HG02943 (cell line): ENCODE measurements at regions not wholly inside any gene's neighbourhood (a gene's known extent, or its start where the extent isn't known, plus 50 kb on each side); places are given as distances from the start of the nearest gene placed in this dataset.
A peak's percentile ranks its signal among the peaks of the same experiment; 100 is the strongest.
"Not testable (repeated sequence)": the region's sequence is repeated elsewhere in the genome, so short reads cannot be mapped to it uniquely, and the experiment has no call there.

Experiments used
- ATAC-seq: cut with Tn5 transposase; IDR thresholded peaks from one replicate; pipeline ENCODE4 v1.9.1; 2021; ENCODE audit warnings: mild to moderate bottlenecking, low read depth, moderate library complexity; ENCODE audit not compliant: unreplicated experiment

DNA sequence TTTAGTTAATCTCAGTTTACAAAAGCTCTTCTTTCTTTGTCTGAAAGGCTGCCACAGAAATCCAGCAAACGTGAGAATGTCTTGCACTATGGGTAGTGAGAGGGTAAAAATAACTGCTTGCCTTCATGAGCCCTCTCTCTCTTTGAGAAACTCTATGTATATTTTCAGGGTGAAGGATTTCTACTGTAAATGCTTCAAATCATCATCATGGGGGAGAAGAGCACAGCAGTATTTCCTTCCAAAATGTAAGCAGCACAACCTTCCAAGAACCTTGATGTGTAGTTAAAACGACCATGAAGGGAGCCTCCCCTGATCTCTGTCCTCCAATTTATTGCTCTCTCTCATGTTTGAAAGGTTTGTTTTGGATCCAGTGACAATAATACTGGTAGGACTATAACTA is 141.3 kb upstream of the CENPW start:
- ATAC-seq = no peak

DNA sequence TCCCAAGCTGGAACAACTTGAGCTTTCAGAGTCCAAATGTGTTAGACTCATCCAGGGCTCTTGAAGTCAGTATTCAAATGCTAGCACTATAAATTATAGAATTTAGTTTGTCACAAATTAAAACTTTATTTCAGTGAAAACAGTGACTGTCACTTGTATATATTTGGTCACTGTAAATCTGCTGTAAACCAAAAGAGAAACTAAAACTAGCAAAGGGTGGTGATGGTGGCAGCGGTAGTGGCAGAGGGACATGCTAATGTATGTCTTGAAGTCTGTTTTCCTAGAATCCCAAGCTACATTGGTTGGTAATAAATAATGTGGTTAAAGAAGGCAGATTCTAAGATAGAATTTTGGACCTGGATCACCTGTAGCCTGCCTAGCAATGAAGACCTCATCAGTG is 140.4 kb upstream of the CENPW start:
- no peak for ATAC-seq

DNA sequence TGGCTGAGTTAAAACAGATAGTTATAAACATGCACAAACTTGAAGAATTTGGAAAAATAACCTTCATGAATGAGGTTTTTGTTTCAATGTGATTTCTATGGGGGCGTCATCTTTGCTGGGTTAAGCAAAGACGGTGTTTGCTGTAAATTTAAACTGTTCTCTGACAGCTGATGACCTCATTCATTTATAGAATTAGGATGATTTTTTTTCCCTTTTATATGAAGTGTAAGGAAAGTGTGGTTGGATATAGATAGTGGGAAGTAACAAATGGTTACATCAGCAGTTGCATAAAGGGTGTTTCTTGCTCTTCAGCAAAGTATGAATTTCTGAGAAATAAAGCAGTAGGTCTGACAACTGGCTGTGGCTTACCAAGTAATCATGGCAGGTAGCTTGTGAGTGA is 137.2 kb upstream of the CENPW start:
- ATAC-seq = no peak

DNA sequence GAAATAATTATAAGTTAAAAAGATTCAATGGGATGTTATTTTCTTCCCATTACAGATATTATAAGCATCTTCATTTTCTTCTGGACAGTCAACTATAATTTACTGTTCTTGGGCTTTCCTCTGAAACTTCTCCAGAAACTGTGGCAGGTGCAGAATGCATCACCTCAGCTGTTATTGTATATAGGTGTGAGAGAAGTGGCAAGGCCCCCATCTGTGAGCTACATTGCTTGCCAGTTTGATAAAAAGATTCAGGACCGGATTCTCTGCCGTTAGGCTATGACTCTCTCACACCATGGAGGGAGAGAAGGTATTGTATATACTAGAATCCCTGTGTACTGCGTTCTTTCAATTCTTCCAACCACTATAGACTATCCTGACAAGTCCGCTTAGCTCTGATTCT is 135.8 kb upstream of the CENPW start:
- no peak for ATAC-seq

DNA sequence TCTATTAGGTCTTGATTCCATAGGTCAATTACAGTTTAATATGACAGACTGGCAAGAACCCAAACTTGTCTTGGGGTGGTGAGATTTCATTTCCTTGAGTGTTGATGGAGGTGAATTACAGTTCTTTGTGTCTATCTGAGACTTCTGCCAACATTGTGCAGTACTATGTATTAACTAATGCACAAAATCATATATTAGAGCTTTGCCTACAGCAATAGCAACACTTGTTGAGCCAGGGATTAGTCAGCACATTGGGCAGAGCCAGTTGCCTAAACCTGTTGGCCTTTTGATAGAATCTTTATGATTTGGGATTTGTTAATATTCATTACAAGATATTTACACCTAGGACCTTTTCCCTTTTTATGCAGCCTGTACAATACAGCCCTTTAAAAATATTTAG is 135.3 kb upstream of the CENPW start:
- no peak for ATAC-seq

DNA sequence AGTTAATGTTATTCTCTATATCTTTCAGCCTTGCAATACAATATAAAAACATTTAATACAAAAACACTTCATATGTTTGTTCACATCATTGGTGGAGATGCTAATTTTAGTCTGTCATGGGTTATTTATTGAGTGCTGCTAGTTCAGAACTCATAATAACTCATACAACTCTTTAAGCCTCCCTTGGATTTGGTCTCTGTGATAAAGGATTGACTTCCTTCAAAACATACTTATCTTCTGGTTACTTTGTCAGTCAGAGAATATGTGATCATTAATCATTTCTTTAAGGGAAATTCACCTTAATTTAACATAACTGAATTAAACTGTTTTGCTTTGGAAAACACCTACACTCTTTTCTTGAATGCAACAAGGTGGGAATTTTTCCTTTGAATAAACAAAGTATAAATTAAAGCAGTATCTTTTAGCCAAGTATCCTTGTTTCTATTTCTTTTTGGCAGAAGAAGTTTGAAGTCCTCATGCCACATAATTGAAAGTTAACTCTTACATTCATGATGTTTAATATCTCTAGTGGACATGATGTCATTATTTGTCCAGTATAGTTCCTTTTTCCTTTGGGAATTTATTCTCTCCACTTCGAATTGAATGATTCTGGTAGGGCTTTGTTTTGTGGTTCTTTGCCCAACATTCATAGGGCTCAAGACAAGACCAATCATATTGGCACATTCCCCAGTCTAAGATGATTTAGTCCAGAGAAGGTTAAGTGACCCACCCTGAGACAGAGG is 133.2 kb upstream of the CENPW start:
- no peak for ATAC-seq

DNA sequence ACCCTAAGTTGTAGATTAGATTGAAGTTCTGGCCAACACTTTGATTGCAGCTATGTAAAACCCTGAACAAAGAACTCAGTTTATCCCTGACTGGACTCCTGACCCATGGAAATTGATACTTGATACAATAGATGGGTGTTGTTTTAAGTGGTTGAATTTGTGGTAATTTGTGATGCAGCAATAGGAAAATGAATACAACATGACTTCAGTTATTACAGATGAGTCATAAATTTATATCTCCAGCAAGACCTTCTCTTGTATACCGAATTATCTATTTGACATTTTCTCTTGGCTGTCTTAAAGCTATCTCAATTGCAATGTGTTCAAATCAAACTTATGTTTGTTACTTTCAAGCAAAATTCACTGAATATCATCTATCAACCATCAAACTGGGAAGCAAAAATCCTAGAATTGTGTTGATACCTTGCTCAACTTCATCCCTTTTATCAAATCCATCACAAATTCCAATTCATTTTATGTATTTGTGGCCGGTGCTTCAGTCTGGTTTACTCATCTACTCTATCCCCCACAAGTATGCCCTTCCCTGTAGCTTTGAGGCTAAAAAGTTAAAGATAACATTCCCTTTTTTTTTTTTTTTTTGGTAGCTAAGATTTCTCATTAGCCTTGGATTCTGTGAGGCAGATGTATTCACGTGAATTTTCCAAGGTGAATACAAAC is 129.4 kb upstream of the CENPW start:
- ATAC-seq = no peak

DNA sequence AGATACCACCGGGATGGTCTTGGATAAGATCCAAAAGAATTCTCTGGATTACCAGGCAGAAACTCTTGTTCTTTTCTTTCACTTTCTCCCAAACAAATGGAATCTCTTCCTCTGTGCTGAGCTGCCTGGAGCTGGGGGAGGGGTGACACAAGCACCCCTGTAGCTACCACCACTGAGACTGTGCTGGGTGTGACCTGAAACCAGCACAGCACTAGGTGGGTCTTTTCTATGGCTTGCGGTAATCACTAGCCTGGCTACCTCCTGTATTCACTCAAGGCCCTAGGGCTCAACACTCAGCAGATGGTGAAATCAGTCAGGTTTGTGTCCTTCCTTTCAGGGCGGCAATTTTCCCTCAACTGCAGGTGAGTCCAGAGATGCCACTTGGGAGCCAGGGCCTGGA is 122.4 kb upstream of the CENPW start:
- ATAC-seq = no peak

DNA sequence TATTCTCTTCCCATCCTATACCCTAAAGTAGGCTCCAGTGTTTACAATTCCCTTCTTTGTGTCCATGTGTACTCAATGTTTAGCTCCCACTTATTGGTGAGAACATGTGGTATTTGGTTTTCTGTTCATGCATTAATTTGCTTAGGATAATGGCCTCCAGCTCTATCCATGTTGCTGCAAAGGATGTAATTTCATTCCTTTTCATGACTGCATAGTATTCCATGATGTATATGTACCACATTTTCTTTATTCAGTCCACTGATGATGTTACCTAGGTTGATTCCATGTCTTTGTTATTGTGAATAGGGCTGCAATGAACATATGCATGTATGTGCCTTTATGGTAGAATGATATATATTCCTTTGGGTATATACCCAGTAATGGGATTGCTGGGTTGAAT is 119.0 kb upstream of the CENPW start:
- ATAC-seq = not testable (repeated sequence)

DNA sequence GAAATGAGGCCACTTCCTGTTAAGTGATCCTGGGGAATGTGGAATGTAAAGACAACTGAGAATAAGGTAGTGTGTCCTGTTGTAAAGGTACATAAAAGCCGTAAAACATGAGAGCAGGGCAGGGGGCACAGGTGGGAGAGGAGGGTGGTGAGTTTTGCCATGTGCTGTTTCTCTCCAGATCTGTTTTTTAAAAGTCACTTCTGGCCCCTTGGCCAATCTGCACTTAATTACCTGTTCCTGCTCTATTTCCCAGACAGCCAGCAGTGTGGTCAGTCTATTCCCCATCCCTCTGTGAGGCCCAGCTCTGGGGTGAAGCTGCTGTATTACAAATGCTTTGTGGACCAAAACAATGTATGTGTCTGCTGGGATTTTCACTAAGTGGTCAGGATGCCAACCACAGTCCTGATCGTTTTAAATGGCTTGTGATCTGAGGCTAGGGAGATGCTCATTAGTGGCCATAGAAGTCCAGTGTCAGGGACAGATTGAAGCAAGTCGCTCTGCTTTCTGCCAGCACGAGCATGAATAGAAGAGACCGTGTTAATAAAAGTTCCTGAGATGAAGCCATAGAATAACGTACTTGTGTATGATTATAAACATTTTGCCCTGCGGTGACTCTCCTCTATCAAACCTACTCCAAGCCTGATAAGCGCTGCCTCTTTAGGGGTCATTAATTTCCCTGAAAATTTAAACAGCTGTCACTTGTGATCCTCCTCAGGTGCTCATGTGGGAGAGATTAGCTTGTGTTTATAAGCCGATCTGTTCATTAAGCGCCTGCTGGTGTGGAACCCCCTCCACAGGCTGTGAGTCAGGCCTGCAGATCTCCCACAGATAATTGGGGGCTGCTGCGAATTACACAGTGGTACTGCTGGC is 111.8 kb upstream of the CENPW start:
- ATAC-seq = no peak

DNA sequence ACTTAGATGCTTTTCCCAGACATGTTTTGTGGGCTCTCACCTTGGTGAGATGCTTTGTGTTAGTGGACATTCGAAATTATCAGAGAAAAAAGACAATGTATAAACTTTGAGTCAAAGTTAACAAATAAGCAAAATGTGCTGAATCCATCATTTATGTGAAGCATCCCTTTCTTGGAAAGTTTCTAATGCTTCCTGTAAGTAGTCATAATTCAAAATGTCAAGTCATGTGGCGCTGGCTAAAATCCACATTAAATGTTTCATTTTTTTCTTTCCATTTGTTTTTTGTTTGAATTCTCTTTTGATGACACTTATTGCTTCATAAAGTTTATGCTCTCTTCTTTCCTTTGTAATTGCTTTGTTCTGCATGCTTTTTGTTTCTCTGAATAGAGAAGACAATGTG is 107.2 kb upstream of the CENPW start:
- ATAC-seq = no peak

DNA sequence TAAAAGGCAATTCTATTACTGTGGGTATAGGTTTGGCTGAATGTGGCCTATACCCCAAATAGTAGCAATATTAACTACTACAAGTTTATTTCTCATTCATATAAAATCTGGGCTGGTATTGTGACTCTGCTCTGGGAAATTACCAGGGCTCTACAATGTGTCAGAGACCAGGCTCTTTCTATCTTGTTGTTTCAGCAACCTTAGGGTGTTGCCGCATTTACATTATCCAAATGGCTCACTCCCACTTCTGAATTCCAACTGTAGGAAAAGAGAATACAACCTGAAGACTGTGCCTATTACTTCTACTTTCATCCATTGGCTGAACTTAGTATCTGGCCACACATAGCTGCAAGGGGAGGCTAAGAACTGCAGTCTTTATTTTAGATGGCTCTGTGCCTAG is 106.7 kb upstream of the CENPW start:
- ATAC-seq = no peak

DNA sequence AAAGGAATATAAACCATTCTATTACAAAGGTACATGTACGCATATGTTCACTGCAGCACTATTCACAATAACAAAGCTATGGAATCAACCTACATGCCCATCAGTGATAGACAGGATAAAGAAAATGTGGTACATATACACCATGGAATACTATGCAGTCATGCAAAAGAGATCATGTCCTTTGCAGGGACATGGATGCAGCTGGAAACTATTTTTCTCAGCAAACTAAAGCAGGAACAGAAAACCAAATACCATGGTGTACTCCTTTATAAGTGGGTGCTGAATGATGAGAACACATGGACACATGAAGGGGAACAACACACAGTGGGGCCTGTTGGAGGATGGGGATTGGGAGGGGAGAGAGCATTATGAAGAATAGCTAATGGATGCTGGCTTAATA is 104.6 kb upstream of the CENPW start:
- ATAC-seq = no peak

DNA sequence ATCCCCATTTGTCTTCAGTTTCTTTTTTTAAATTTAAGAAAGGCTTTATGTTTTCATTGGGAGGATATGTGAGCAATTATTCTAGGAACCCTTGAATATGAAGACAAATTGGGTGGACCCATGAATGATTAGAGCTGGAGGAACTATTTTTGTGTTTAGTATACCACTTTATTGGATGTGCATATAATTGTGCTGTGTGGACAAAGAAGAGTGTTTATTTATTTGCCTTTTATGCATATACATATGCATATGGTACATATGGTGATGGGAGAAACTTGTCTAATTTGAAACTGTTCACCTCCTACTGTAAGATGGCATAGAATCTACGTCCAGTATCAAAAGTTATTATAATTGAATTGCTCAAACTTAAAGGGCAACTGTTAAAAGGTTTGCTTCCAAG is 94.8 kb upstream of the CENPW start:
- no peak for ATAC-seq

DNA sequence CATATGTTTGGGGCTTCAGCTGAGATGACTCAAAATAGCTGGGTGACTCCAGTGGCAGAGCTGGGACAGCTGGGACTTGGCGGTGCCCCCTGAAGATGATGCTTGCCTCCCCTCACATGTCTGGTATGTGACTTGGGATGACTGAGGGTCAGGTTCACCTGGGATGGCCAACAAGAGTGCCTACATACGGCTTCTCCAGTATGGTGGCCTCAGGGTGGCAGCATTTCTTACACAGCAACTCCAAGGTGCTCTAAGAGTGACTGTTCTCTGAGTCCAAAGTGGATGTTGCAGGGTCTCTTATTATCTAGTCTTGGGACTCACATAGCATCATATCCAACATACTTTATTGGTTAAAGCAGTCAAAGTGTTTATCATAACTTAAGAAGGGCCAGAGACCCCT is 87.8 kb upstream of the CENPW start:
- no peak for ATAC-seq

DNA sequence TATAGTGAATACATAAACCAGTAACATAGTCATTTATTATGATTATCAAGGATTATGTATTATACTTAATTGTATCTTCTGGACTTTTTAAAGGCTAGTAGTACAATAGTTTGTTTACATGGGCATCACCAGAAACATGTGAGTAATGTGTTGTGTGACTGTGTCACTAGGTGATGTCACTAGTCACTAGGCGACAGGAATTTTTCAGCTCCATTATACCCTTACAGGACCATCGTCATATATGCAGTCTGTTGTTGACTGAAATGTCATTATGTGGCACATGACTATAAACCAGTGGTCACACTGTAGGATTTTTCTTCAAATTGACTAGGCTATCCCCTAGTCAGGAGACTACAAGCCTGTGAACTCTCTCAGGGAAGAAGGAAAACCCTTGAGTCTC is 86.5 kb upstream of the CENPW start:
- no peak for ATAC-seq

DNA sequence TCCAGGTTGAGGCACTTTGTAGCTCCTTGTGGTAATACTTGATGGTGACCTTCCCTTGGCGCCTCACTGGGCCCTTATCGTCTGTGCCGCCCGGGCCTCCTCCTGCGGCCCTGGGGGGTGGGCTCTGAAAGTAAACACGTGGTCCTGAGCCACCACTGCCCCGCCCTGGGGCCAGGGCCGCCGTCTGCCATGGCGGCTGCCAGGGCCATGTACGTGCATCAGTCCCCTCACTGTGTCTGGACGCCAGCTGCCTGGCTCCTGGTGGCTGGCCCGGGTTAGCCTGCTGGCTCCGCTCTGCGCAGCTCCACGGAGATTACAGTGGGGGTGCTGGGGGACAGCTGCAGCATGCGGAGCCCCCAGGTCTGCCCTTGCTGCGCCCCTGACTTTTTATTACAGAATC is 81.8 kb upstream of the CENPW start:
- ATAC-seq = no peak

DNA sequence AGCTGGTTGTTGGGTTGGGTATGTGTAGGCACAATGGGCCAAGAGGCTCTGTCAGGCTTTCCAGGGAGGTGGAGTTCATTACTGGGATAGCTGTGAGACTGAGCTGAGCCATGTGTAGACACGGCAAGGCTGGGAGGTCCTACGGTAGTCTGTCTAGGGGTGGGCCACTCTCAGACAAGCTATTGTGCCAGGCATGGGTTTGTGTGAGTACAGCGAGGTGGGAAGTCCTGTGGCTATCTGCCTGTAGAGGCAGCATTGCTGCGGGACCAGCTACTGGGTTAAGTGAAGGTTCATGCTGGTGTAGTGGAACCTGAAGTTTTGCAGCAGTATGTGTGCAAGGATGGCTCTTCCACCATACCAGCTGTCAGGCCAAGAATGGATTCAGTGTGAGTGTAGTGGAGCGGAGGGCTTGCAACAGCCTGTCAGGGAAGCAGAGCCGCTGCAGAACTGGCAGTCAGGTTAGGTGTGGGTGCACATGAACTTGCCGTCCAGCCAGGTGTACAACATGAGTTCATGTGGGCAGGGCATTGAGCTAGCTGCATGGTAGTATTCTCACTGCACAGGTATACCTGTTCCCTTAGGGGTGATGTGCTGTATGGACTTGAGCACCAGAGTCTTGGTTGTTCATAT is 78.0 kb upstream of the CENPW start:
- ATAC-seq = no peak

DNA sequence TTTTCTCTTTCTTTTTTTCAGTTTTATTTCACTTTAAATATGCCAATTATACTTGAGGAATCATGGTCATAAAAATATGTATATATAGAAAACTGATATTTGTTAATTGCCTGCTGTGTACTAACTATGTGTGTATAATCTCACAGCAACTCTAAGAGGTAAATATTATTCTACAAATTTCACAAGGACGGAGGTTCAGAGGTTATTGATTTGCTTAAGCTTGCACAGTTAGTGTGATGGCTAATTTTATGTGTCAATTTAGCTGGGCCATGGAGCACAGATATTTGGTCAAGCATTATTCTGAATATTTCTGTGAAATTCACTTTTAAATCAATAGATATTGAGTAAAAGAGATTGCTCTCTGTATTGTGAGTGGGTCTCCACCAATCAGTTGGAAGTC is 75.7 kb upstream of the CENPW start:
- ATAC-seq = no peak

DNA sequence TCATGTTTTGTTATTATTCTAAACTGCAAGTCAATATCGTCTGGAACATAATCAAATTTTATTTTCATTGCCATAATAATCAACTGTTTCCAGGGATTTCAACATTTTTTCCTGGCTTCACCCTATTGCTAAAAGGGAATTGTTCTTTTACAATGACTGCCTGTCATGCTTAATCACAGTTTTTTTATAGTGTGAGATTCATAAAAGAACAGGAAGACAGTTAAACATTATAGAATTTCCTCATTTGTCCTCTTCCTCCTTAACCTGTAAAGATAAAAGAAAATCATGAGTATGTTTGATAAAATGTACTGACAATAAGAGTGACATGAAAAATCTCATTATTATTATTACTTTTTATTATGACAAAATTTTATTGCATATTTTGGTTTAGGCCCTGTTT is 73.3 kb upstream of the CENPW start:
- no peak for ATAC-seq

DNA sequence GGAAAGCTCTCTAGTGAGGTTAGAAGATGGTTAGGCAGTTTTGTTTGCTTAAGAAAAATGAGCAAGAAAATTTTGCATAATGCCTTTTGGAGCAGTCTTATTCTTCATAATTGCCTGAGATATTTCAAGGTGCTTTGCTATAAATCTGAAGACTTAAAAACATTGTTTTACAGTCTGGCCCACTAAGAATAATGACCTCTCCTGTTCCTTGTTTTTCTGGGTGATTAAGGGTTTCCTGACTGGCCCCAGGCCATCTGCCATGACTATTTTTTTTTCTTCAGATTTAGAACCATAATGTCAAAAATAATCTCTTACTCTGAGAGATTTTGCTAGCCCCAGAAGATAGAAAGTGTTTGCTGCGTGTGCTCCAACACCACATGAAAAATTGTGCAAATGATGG is 72.3 kb upstream of the CENPW start:
- peak; percentile 7 for ATAC-seq
